Esophagus squamous epithelium (tissue), 4 donors: ENCODE measurements at regions not wholly inside any gene's neighbourhood (a gene's known extent, or its start where the extent isn't known, plus 50 kb on each side); places are given as distances from the start of the nearest gene placed in this dataset.

ENCODE experiments used
- POLR2A ChIP-seq, 4 donors: fragments of 450-650 bp; IDR thresholded peaks; one replicate each; pipeline ENCODE4 v1.6.1; 2017; ENCODE audit warnings: antibody characterized with exemption in 4 of 4, mild to moderate bottlenecking in 4 of 4, moderate library complexity in 3 of 4
- TF ChIP-seq, protein P1 (sequence below), 6 experiments: fragments of 450-650 bp in 4 of 6; fragments of 200-600 bp in 2 of 6; sonication (generic) in 2 of 6; IDR thresholded peaks; one replicate each; pipeline ENCODE4 v1.5.1; 2016 to 2019; ENCODE audit warnings: antibody characterized with exemption in 6 of 6, mild to moderate bottlenecking in 4 of 6, moderate library complexity in 4 of 6

DNA sequence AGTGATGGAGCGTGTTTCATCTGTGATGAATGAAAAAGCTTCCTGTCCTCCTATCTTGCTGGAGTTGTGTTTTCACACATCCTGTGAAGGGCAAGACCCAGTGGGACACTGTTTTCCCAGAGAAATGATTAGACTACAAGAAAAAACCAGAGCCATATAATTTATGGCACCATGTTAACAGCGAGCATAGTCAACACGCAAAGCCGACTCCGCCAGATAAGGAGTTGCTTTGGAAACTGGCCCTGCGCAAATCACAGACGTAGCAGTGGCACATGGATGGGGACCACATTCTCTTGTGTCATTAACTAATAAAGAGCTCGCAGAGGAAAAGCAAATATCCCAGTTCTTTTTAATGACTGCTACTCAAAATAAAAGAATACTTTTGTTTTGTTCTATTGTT lies 471.2 kb upstream of the RUNX1 start:
- TF ChIP-seq, protein P1, sequence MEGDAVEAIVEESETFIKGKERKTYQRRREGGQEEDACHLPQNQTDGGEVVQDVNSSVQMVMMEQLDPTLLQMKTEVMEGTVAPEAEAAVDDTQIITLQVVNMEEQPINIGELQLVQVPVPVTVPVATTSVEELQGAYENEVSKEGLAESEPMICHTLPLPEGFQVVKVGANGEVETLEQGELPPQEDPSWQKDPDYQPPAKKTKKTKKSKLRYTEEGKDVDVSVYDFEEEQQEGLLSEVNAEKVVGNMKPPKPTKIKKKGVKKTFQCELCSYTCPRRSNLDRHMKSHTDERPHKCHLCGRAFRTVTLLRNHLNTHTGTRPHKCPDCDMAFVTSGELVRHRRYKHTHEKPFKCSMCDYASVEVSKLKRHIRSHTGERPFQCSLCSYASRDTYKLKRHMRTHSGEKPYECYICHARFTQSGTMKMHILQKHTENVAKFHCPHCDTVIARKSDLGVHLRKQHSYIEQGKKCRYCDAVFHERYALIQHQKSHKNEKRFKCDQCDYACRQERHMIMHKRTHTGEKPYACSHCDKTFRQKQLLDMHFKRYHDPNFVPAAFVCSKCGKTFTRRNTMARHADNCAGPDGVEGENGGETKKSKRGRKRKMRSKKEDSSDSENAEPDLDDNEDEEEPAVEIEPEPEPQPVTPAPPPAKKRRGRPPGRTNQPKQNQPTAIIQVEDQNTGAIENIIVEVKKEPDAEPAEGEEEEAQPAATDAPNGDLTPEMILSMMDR (IDR thresholded peaks at IDR 0.05), result no peak
- TF ChIP-seq POLR2A (IDR thresholded peaks at IDR 0.05), result no peak
